Subcutaneous abdominal adipose tissue (tissue), 5 donors: ENCODE measurements at regions not wholly inside any gene's neighbourhood (a gene's known extent, or its start where the extent isn't known, plus 50 kb on each side); places are given as distances from the start of the nearest gene placed in this dataset.
A peak's percentile ranks its signal among the peaks of the same experiment; 100 is the strongest.

ENCODE experiments used
- H3K27ac ChIP-seq: one replicate; pipeline ENCODE4 v1.7.0; 2013; ENCODE audit warnings: low read depth, mild to moderate bottlenecking, inconsistent platforms, low read length, moderate library complexity
- H3K27me3 ChIP-seq, 5 donors: one replicate each; pipeline ENCODE4 v1.7.0; 2013; ENCODE audit warnings: low read length in 5 of 5, inconsistent platforms in 1 of 5; ENCODE audit not compliant: control insufficient read depth in 5 of 5, insufficient read depth in 4 of 5
- H3K36me3 ChIP-seq, 5 donors: one replicate each; pipeline ENCODE4 v1.7.0; 2013; ENCODE audit warnings: low read length in 5 of 5; ENCODE audit not compliant: control insufficient read depth in 5 of 5, insufficient read depth in 5 of 5
- H3K4me1 ChIP-seq, 5 donors: one replicate each; pipeline ENCODE4 v1.7.0; 2013; ENCODE audit warnings: low read length in 5 of 5, mild to moderate bottlenecking in 3 of 5, moderate library complexity in 1 of 5; ENCODE audit not compliant: control insufficient read depth in 5 of 5, insufficient read depth in 5 of 5
- H3K4me3 ChIP-seq, 5 donors: one replicate each; pipeline ENCODE4 v1.7.0; 2013; ENCODE audit warnings: low read length in 5 of 5, low read depth in 1 of 5
- H3K9ac ChIP-seq, 5 donors: one replicate each; pipeline ENCODE4 v1.7.0; 2013; ENCODE audit warnings: low read length in 5 of 5, mild to moderate bottlenecking in 4 of 5, moderate library complexity in 3 of 5
- H3K9me3 ChIP-seq, 5 donors: one replicate each; pipeline ENCODE4 v1.7.0; 2013; ENCODE audit warnings: low read length in 5 of 5; ENCODE audit not compliant: control insufficient read depth in 5 of 5
- donor health status: healthy.
- donor health status: healthy.
- donor health status: healthy.
- donor health status: healthy.
- donor health status: healthy.

DNA sequence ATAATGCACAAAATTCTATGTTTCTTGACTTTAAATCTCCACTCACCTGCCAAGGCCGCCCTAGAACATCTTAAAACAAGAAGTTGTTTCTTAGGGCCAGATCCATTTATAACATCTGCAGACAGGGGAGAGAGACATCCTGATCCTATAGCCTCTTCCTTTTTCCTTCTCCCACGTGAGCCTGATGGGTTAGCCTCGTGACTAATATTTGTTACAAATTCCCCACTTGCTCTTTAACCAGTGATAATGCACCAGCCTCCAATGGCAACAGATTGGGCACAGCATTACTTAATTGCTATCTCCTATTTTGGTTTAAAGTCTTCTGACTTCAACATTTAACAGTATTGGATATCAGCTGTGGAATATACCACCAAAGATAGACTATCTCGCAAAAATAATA, 196.5 kb downstream of the GADD45G start:
- H3K9me3 ChIP-seq: no peaks in the 10 kb centered on the region
- H3K4me3 ChIP-seq: no peak overlapping the region
- no peaks in the 10 kb centered on the region for H3K36me3 ChIP-seq
- no peak overlapping the region for H3K27ac ChIP-seq
- no peaks in the 10 kb centered on the region for H3K27me3 ChIP-seq
- no peak overlapping the region for H3K9ac ChIP-seq
- peaks cover 4 to 16% (median 6%) of the 10 kb centered on the region in 5 donors for H3K4me1 ChIP-seq

DNA sequence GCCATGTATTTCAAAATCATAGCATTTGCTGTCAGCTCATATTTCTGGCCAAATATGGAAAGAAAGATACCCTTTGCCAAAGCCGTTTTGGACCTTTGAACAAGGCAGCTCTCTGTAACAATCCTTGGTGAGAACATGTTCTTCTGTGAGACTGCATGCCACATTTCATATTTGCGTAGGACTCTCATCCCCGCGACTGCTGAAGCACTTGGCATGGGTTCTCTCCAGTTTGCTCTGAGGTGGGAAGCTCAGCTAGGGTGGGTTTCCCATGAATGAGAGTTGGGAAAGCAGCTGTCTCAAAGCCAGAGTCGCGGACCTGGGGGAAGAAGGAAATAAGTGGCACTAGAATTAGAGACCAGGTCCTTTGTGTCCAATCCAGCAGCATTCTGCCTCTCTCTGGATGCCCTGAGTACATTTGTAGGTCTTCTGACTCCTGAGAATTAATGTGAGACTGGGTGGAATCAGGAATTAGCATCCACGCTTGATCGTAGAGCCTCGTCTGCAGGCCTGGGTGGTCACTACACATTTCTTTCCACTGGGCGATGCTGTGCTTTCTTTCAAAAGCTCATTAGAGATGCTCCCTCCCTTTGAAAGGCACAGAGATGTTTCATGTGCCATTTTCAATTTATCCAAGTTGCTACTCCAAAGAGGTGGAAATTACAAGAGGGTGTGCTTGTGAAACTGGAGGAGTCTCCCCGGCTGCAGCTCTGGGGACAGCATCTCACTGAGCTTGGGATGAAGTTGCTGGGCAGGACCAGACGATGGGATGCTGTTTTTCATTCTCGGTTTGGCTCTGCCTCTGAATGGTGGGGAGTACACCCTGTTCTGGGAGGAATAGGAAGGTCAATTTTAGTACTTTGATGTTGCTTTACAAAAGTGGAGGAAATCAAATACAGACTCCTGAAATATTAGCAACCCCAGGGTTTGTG, 197.2 kb downstream of the GADD45G start:
- H3K27me3 ChIP-seq: no peaks in the 10 kb centered on the region
- no peak overlapping the region for H3K27ac ChIP-seq

DNA sequence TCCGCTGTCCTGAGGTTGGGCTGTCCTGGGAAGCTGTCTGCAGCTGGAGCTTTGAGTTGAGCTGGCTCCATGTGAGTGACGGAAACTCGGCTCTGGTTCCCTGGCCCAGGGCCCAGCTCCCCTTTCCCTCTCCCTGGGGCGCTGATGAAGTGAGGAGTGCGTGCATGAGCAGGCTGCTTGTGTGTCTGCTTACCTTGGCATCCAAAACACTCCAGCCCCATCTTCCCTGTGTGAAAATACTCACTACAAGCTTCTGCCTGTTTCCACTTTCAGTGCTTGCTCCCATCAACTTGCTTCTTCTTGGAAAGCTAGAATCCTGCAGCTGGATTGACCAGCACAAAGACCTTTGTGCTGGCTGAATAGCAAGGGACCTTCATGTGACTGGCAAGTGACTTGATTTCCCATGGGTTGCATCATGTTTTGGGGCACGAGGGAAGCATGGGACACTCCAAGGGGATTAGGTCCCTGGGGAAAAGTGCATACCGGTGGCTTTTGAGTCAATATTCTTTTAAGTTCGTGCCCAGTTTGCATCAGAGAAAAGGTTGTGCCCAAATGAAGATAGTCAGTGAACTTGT, 198.1 kb downstream of the GADD45G start:
- no peaks in the 10 kb centered on the region for H3K9me3 ChIP-seq
- H3K27me3 ChIP-seq: no peaks in the 10 kb centered on the region
- no peak overlapping the region for H3K4me3 ChIP-seq
- H3K36me3 ChIP-seq: no peaks in the 10 kb centered on the region
- no peak overlapping the region for H3K27ac ChIP-seq
- H3K9ac ChIP-seq: no peak overlapping the region
- H3K4me1 ChIP-seq: peaks cover 4 to 16% (median 9%) of the 10 kb centered on the region in 5 donors

More for the DNA sequence above, 197.2 kb downstream of the GADD45G start:
- no peak overlapping the region for H3K9ac ChIP-seq
- no peak overlapping the region for H3K4me3 ChIP-seq
- no peaks in the 10 kb centered on the region for H3K9me3 ChIP-seq
- peaks cover 4 to 16% (median 6%) of the 10 kb centered on the region in 5 donors for H3K4me1 ChIP-seq
- H3K36me3 ChIP-seq: no peaks in the 10 kb centered on the region

DNA sequence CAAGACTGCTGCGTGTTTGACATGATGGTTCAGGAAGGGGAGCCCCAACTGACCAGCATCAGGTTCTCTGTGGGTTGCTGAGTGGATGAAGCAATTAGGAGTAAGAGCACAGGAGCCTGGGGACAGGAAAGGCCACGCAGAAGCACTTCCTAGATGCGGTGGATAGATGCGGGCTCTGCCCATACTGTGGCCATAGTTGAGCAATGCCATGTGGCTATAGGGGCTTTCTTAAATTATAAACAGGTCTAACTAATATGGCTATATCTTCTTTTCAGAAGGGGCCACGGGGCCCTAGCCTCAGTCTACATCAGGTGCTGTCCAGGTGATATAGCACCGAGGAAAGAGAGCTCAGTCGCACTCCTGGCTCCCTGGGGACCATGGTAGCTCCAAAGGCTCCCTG, 198.6 kb downstream of the GADD45G start:
- H3K4me3 ChIP-seq: no peak overlapping the region
- H3K27ac ChIP-seq: no peak overlapping the region
- H3K4me1 ChIP-seq: peaks cover 4 to 16% (median 12%) of the 10 kb centered on the region in 5 donors
- no peak overlapping the region for H3K9ac ChIP-seq
- H3K9me3 ChIP-seq: no peaks in the 10 kb centered on the region
- H3K27me3 ChIP-seq: no peaks in the 10 kb centered on the region
- H3K36me3 ChIP-seq: no peaks in the 10 kb centered on the region

DNA sequence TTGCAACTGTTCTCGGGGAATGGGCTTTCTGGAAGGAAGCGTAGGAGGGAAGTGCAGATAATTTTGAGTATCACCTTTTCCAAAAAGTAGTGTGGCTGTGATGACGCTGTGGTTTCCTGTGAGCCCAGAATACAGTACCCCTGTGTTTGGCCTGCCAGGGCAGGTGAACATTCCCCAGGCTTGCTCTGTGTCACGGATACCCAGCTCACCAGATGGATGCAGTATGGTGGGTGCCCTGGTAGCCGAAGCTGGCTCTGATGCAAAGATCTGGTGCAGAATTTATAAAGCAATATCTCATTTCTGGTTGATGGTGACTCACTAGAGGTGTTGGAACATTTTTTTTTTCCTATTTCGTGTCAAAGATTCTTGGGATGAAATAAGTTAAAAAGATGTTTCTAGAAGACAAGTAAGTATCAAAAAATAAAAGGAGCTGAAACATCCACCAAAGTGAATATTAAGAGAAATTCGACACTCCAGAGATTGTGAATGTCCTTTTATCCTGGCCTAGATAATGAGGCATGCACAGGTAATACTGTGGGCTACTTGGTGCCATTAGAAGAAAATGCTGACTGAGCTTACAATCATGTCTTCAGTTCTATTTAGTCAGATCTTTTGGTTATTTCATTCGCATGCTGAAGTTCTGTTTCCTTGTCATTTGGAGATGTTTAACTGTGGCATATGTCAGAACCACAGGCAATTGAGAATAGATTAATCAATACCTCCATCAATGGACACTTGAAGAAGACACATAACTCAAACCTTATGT, 200.1 kb downstream of the GADD45G start:
- Histone ChIP-seq H3K27ac (no peak overlapping the region), H3K4me1 (peaks cover 4 to 16% (median 12%) of the 10 kb centered on the region in 5 donors), H3K4me3 (no peak overlapping the region), H3K27me3 (peaks cover 0 to 4% (median 0%) of the 10 kb centered on the region in 5 donors), H3K9ac (no peak overlapping the region), H3K9me3 (no peaks in the 10 kb centered on the region), H3K36me3 (no peaks in the 10 kb centered on the region)

DNA sequence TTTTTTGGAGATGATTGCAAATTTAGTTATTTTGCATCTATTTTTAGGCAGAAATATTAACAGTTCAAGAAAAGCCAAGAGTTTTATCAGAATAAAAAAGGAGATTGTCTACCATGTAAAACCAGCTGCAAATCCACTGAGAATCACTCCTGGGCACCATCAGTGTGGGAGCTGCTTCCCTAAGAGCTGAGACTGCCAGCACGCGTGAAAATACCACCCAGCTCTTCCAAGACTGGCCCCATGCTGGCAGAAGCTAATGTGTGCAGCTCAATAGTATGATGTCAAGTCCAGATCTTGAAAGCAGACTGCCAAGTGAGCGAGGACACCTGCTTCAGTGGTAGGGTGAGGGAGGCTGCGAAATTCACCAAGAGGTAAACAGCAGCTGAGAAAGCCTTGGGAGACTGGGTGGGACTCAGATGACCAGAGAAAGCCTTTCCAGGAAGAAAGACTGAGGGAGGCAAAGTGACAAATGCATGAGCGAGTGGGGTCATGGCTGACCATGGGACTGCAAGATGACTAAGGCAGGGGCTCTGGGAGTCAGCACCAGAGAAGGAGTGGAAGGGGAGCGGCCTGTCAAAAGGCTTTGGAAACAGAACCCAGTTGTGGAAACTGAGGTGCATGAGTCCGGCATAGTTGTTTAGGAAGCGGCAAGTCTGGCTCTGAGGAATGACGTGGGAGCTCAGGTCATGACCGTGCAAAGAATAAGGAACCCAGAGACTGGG, 200.9 kb downstream of the GADD45G start:
- Histone ChIP-seq H3K27ac (no peak overlapping the region), H3K27me3 (peaks cover 0 to 4% (median 0%) of the 10 kb centered on the region in 5 donors), H3K9me3 (no peaks in the 10 kb centered on the region), H3K9ac (no peak overlapping the region), H3K4me3 (no peak overlapping the region), H3K4me1 (peaks cover 4 to 16% (median 12%) of the 10 kb centered on the region in 5 donors), H3K36me3 (no peaks in the 10 kb centered on the region)

DNA sequence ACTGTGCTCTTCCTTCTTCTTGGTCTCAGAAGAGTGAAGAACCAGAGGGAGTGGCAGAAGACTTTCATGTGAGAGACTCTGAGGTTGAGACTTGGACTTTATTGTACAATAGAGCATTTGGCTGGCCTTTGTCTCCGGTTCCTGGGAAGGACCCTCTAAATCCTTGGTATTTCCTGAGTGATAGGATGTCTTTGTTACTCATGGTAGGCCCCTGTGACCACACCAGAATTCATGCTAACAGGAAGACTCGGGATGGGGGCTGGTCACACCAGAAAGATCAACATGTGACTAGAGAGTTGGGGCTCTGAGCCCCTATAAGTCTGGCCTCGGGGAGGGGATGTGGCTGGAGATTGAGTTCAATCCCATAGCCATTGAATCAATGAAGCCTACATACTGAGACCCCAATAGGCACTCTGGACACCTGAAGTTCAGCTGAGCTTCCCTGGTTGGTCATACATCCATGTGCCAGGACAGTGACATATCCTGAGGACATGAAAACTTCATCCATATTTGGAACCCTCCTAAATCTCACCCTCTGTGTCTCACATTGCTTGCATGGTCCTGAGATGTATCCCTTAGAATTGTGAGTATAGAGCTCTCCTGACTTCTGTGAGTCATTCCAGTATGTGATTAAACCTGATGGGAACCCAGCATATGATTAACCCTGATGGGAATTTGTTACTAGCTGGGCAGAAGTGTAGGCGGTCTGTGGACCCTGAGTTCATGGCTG, 201.7 kb downstream of the GADD45G start:
- Histone ChIP-seq H3K4me3 (no peak overlapping the region), H3K4me1 (peaks cover 4 to 14% (median 10%) of the 10 kb centered on the region in 5 donors), H3K36me3 (no peaks in the 10 kb centered on the region), H3K27ac (no peak overlapping the region), H3K27me3 (peaks cover 0 to 6% (median 0%) of the 10 kb centered on the region in 5 donors), H3K9ac (no peak overlapping the region), H3K9me3 (no peaks in the 10 kb centered on the region)

DNA sequence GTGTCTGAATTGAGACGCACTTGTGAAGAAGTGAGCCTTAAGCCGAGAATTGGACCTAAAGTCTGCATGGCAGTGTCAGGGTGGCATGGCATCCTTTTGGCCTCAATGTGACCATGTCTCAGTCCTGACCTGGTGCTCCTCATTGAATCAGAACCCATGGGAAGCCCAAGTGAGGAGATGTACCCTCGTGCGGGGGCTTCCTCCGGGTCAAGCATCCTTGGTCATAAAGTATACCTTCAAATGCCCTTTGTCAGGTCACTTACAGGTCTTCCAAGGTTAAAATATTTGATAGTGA, 202.2 kb downstream of the GADD45G start:
- H3K27ac ChIP-seq: no peak overlapping the region
- peaks cover 4 to 13% (median 6%) of the 10 kb centered on the region in 5 donors for H3K4me1 ChIP-seq
- no peaks in the 10 kb centered on the region for H3K36me3 ChIP-seq
- H3K27me3 ChIP-seq: peaks cover 0 to 9% (median 0%) of the 10 kb centered on the region in 5 donors
- no peak overlapping the region for H3K4me3 ChIP-seq
- H3K9me3 ChIP-seq: no peaks in the 10 kb centered on the region
- H3K9ac ChIP-seq: no peak overlapping the region

DNA sequence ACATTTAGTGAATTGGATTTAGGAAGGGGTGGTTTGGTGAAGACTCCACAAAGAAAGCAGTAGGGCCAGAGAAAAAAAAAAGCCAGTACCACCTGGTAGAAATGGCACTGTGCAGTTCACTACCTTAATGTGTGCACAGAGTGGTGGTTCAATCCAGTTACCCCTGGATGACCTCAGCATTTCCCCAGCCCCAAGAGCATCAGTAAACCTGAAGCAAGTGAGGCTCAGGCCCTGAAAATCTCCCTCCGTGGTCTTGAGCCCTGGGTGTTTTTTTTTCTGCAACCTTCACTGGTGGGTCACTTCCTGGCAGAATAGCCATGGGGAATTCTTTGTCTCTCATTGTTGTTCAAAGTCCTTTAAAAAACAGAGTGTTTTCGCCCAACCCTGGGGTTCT, 202.9 kb downstream of the GADD45G start:
- no peak overlapping the region for H3K4me3 ChIP-seq
- H3K9ac ChIP-seq: peak overlapping the region in 1 of 5 donors; percentile 10
- H3K27ac ChIP-seq: no peak overlapping the region
- H3K9me3 ChIP-seq: no peaks in the 10 kb centered on the region
- peaks cover 0 to 10% (median 0%) of the 10 kb centered on the region in 5 donors for H3K27me3 ChIP-seq
- H3K4me1 ChIP-seq: peaks cover 4 to 11% (median 5%) of the 10 kb centered on the region in 5 donors
- no peaks in the 10 kb centered on the region for H3K36me3 ChIP-seq
